CD4-positive, CD25-positive, alpha-beta regulatory T cell (primary cell): ENCODE measurements at regions not wholly inside any gene's neighbourhood (a gene's known extent, or its start where the extent isn't known, plus 50 kb on each side); places are given as distances from the start of the nearest gene placed in this dataset.

Experiments used
- ATAC-seq, 2 donors: fragments of 150-1000 bp; cut with Tn5 transposase; one replicate each; pipeline ENCODE4 v1.10.0; 2021; ENCODE audit warnings: low read depth in 2 of 2, moderate number of reproducible peaks in 2 of 2, moderate library complexity in 1 of 2
- DNase-seq, 3 donors: peaks; one replicate each; pipeline versions ENCODE4 v3.0.0 to v3.0.0-alpha.2; 2012 to 2022; ENCODE audit warnings: mixed read lengths in 1 of 3
- H3K27ac ChIP-seq: one replicate; pipeline ENCODE4 v1.7.0; 2013; ENCODE audit warnings: mild to moderate bottlenecking, low read length; ENCODE audit not compliant: insufficient read depth, poor library complexity, severe bottlenecking
- H3K27me3 ChIP-seq: one replicate; pipeline ENCODE4 v1.7.0; 2013; ENCODE audit warnings: low read length; ENCODE audit not compliant: control insufficient read depth, insufficient read depth
- H3K36me3 ChIP-seq: one replicate; pipeline ENCODE4 v1.7.0; 2013; ENCODE audit warnings: mild to moderate bottlenecking, low read length, moderate library complexity; ENCODE audit not compliant: control insufficient read depth, insufficient read depth
- H3K4me1 ChIP-seq: 2 replicates; pipeline ENCODE4 v1.7.0; 2013; ENCODE audit warnings: mild to moderate bottlenecking, low read length; ENCODE audit not compliant: insufficient read depth, control insufficient read depth, poor library complexity, severe bottlenecking
- H3K4me3 ChIP-seq: one replicate; pipeline ENCODE4 v1.7.0; 2013; ENCODE audit warnings: low read depth, mild to moderate bottlenecking, low read length, moderate library complexity
- H3K9me3 ChIP-seq, 2 experiments: 1 replicate in 1 of 2; 2 replicates in 1 of 2; pipeline ENCODE4 v1.7.0; 2013; ENCODE audit warnings: low read length in 2 of 2, mild to moderate bottlenecking in 1 of 2, moderate library complexity in 1 of 2; ENCODE audit not compliant: control insufficient read depth in 2 of 2
- H3K27ac Mint-ChIP-seq, 3 donors: one replicate each; pipeline ENCODE4 v1.8.0; 2020 to 2022; ENCODE audit warnings: mild to moderate bottlenecking in 3 of 3, mixed read lengths in 3 of 3, moderate library complexity in 2 of 3
- H3K27me3 Mint-ChIP-seq: one replicate; pipeline ENCODE4 v1.8.0; 2022; ENCODE audit warnings: mild to moderate bottlenecking, mixed read lengths
- H3K36me3 Mint-ChIP-seq: one replicate; pipeline ENCODE4 v1.8.0; 2020; ENCODE audit warnings: mixed read lengths
- H3K4me1 Mint-ChIP-seq, 4 donors: one replicate each; pipeline ENCODE4 v1.8.0; 2020 to 2022; ENCODE audit warnings: mixed read lengths in 4 of 4, mild to moderate bottlenecking in 1 of 4
- H3K4me3 Mint-ChIP-seq, 4 donors: one replicate each; pipeline ENCODE4 v1.8.0; 2020 to 2022; ENCODE audit warnings: mild to moderate bottlenecking in 4 of 4, mixed read lengths in 4 of 4, moderate library complexity in 3 of 4
- H3K9me3 Mint-ChIP-seq, 7 donors: one replicate each; pipeline ENCODE4 v1.8.0; 2020 to 2022; ENCODE audit warnings: mixed read lengths in 7 of 7, mild to moderate bottlenecking in 3 of 7, moderate library complexity in 2 of 7

DNA sequence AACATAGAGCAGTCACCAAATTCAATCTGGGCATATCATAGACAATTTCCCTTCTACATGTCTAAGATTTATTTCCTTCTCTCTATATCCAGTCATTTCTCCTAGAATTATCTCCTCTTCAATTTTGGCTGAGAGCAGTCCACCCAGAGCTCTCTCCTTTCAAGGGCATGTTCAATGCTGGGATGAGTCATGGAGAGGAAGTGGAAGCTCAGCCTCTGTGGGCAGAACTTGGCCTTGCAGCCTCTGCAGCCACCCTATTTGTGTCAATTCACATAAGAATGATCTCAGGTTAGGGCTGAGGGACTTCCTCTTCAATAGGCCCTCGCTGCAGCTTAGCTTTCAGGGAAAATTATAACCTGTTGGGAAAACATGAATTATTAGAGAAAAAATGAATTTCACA lies 560.8 kb downstream of the POM121L12 start:
- no peak overlapping the region for H3K27ac ChIP-seq
- H3K27me3 ChIP-seq = no peaks in the 10 kb centered on the region
- Mint-ChIP-seq H3K9me3 (peaks cover 0 to 26% (median 12%) of the 10 kb centered on the region in 7 donors), H3K4me3 (no peak overlapping the region), H3K27ac (no peak overlapping the region), H3K4me1 (no peaks in the 10 kb centered on the region), H3K27me3 (no peaks in the 10 kb centered on the region), H3K36me3 (no peaks in the 10 kb centered on the region)
- peaks cover 0 to 6% of the 10 kb centered on the region in 2 experiments for H3K9me3 ChIP-seq
- no peak overlapping the region for H3K4me3 ChIP-seq
- no peaks in the 10 kb centered on the region for H3K36me3 ChIP-seq
- no peaks in the 10 kb centered on the region for H3K4me1 ChIP-seq
- DNase-seq (no peak), ATAC-seq (no peak)

GRCh38 chr7:53600296-53600695 lies 564.9 kb downstream of the POM121L12 start:
- Histone ChIP-seq H3K4me1 (no peaks in the 10 kb centered on the region), H3K4me3 (no peak overlapping the region), H3K27ac (no peak overlapping the region), H3K36me3 (no peaks in the 10 kb centered on the region), H3K9me3 (peaks cover 0 to 6% of the 10 kb centered on the region in 2 experiments), H3K27me3 (no peaks in the 10 kb centered on the region)
- no peaks in the 10 kb centered on the region for H3K36me3 Mint-ChIP-seq
- no peak overlapping the region for H3K27ac Mint-ChIP-seq
- peaks cover under 1 to 24% (median 6%) of the 10 kb centered on the region in 7 donors for H3K9me3 Mint-ChIP-seq
- H3K4me1 Mint-ChIP-seq = no peaks in the 10 kb centered on the region
- H3K4me3 Mint-ChIP-seq = no peak overlapping the region
- DNase-seq (no peak), ATAC-seq (no peak)
- no peaks in the 10 kb centered on the region for H3K27me3 Mint-ChIP-seq

DNA sequence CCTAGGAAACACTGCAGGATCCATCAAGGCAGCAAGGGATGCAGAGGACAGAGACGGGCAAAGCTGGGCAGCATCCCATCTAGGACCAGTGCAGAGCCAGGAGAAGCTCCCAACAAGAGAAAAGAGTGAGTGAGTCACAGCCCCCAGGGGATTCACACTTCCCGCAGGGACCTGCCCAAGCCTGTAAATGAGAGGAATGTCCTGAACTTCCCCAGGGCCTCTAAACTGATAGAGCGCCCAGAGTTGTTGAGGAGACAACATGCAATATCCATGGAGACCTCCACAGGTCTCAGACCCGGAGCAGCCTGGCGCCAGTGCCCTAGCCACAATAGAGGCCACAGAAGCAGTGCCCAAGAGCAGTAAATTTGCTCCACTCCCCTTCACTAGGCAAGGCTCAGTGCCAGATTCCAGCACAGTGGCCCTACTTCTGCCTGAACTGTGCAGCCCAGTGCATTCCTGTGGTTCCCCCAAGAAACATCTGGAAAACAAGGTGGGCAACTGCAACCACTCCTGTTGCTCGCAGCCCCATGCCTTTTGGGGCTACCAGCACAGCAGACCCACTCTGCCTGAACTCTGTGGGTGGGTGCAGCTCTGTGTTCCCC lies 567.5 kb downstream of the POM121L12 start:
- Mint-ChIP-seq H3K9me3 (peaks cover 2 to 30% (median 10%) of the 10 kb centered on the region in 7 donors), H3K27ac (no peak overlapping the region), H3K4me1 (no peaks in the 10 kb centered on the region), H3K36me3 (no peaks in the 10 kb centered on the region), H3K27me3 (no peaks in the 10 kb centered on the region), H3K4me3 (no peak overlapping the region)
- Histone ChIP-seq H3K9me3 (peaks cover 0 to 2% of the 10 kb centered on the region in 2 experiments), H3K4me3 (no peak overlapping the region), H3K27me3 (no peaks in the 10 kb centered on the region), H3K4me1 (no peaks in the 10 kb centered on the region), H3K36me3 (no peaks in the 10 kb centered on the region), H3K27ac (no peak overlapping the region)
- DNase-seq = no peak
- ATAC-seq = no peak

DNA sequence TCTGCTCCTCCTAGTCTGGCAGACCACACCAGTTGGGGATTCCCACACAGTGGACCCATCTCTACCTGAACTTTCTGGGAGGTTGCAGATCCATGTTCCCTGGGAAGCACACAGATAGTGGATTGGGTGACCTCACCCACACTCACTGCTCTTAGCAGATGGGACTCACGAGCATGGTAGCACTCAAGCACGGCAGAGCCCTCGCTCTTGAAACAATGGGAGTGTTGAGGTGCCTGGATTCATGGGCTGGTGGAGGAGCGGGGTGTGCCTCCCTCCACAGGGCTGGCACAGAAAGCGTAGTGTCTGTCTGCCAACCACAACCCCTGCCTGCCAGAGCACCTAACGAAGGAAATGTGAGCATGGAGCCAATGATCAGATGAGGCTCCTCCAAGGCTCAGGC lies 568.0 kb downstream of the POM121L12 start:
- Mint-ChIP-seq H3K27me3 (no peaks in the 10 kb centered on the region), H3K4me1 (no peaks in the 10 kb centered on the region), H3K36me3 (no peaks in the 10 kb centered on the region), H3K9me3 (peaks cover 2 to 26% (median 10%) of the 10 kb centered on the region in 7 donors), H3K4me3 (no peak overlapping the region), H3K27ac (no peak overlapping the region)
- no peak overlapping the region for H3K27ac ChIP-seq
- ATAC-seq (no peak), DNase-seq (no peak)
- no peak overlapping the region for H3K4me3 ChIP-seq
- no peaks in the 10 kb centered on the region for H3K36me3 ChIP-seq
- H3K4me1 ChIP-seq = no peaks in the 10 kb centered on the region
- no peaks in the 10 kb centered on the region for H3K27me3 ChIP-seq
- H3K9me3 ChIP-seq = peaks cover 0 to 2% of the 10 kb centered on the region in 2 experiments

DNA sequence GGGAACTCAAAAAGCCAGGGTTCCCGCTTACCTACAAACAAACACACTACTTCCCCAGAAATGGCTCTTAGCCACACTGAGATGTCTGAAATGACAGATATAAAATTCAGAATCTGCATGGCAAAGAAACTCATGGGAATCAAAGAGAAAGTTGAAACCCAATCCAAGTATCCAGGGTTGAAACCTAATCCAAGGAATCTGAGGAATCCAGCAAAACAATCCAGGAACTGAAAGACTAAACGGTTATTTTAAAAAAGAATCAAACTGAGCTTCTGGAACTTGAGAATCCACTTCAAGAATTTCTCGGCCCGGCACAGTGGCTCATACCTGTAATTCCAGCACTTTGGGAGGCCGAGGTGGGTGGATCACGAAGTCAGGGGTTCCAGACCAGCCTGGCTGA lies 568.8 kb downstream of the POM121L12 start:
- ATAC-seq = no peak
- peaks cover 2 to 26% (median 10%) of the 10 kb centered on the region in 7 donors for H3K9me3 Mint-ChIP-seq
- H3K27me3 Mint-ChIP-seq = no peaks in the 10 kb centered on the region

GRCh38 chr7:53607961-53608360 lies 572.5 kb downstream of the POM121L12 start:
- DNase-seq (no peak), ATAC-seq (no peak)
- no peak overlapping the region for H3K4me3 Mint-ChIP-seq
- H3K9me3 Mint-ChIP-seq = peaks cover 2 to 21% (median 5%) of the 10 kb centered on the region in 7 donors
- H3K4me3 ChIP-seq = no peak overlapping the region
- no peaks in the 10 kb centered on the region for H3K36me3 Mint-ChIP-seq
- H3K27me3 ChIP-seq = no peaks in the 10 kb centered on the region
- H3K9me3 ChIP-seq = peaks cover 0 to 3% of the 10 kb centered on the region in 2 experiments
- H3K27me3 Mint-ChIP-seq = no peaks in the 10 kb centered on the region
- no peak overlapping the region for H3K27ac Mint-ChIP-seq
- no peaks in the 10 kb centered on the region for H3K4me1 ChIP-seq
- H3K27ac ChIP-seq = no peak overlapping the region
- H3K4me1 Mint-ChIP-seq = no peaks in the 10 kb centered on the region
- H3K36me3 ChIP-seq = no peaks in the 10 kb centered on the region

More for the DNA sequence above, 568.8 kb downstream of the POM121L12 start:
- no peak overlapping the region for H3K27ac ChIP-seq
- peaks cover 0 to 2% of the 10 kb centered on the region in 2 experiments for H3K9me3 ChIP-seq
- no peak for DNase-seq
- Mint-ChIP-seq H3K36me3 (no peaks in the 10 kb centered on the region), H3K4me3 (no peak overlapping the region), H3K27ac (no peak overlapping the region), H3K4me1 (no peaks in the 10 kb centered on the region)
- H3K36me3 ChIP-seq = no peaks in the 10 kb centered on the region
- H3K27me3 ChIP-seq = no peaks in the 10 kb centered on the region
- H3K4me1 ChIP-seq = no peaks in the 10 kb centered on the region
- no peak overlapping the region for H3K4me3 ChIP-seq

GRCh38 chr7:53609185-53609584 lies 573.8 kb downstream of the POM121L12 start:
- Mint-ChIP-seq H3K36me3 (no peaks in the 10 kb centered on the region), H3K4me3 (no peak overlapping the region), H3K27ac (no peak overlapping the region), H3K4me1 (no peaks in the 10 kb centered on the region), H3K27me3 (no peaks in the 10 kb centered on the region), H3K9me3 (peaks cover 3 to 17% (median 6%) of the 10 kb centered on the region in 7 donors)
- Histone ChIP-seq H3K9me3 (peaks cover 0 to 3% of the 10 kb centered on the region in 2 experiments), H3K4me3 (no peak overlapping the region), H3K27me3 (no peaks in the 10 kb centered on the region), H3K27ac (no peak overlapping the region), H3K4me1 (no peaks in the 10 kb centered on the region), H3K36me3 (no peaks in the 10 kb centered on the region)
- DNase-seq (no peak), ATAC-seq (no peak)

DNA sequence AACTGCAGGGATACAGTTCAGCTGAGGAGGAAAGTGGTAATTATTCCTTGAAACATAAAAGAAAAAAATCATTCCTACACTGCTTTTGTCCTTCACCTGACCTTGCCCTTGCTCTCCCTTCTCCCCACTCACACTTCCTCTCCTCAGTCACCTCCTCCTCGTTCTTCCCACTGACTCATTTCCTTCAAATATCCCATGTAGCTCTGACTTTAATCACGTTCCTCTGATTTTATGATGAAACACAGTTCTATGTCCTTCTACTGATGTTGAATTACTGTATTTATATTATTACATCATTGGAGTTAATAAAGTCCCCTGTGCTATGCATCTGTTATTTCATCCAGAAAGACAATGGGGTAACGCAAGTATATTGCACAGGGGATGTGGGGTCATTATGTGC lies 575.6 kb downstream of the POM121L12 start:
- Histone ChIP-seq H3K36me3 (no peaks in the 10 kb centered on the region), H3K4me3 (no peak overlapping the region), H3K27me3 (no peaks in the 10 kb centered on the region), H3K4me1 (no peaks in the 10 kb centered on the region), H3K27ac (no peak overlapping the region), H3K9me3 (peaks cover 0 to 3% of the 10 kb centered on the region in 2 experiments)
- H3K27me3 Mint-ChIP-seq = no peaks in the 10 kb centered on the region
- no peak for DNase-seq
- no peaks in the 10 kb centered on the region for H3K4me1 Mint-ChIP-seq
- no peaks in the 10 kb centered on the region for H3K36me3 Mint-ChIP-seq
- no peak overlapping the region for H3K27ac Mint-ChIP-seq
- ATAC-seq = no peak
- H3K9me3 Mint-ChIP-seq = peaks cover 3 to 20% (median 9%) of the 10 kb centered on the region in 7 donors
- no peak overlapping the region for H3K4me3 Mint-ChIP-seq
